GM18909 (cell line): ENCODE measurements at regions not wholly inside any gene's neighbourhood (a gene's known extent, or its start where the extent isn't known, plus 50 kb on each side); places are given as distances from the start of the nearest gene placed in this dataset.

ENCODE experiments used
- ATAC-seq: cut with Tn5 transposase; IDR thresholded peaks from one replicate; pipeline ENCODE4 v1.9.1; 2021; ENCODE audit warnings: mild to moderate bottlenecking; ENCODE audit not compliant: unreplicated experiment, poor library complexity

- ATAC-seq, result no peak
These were observed 1198.5 kb downstream of the EFNB2 start for GRCh38 chr13:105336706-105337576.

GRCh38 chr13:105334211-105334610, 1201.3 kb downstream of the EFNB2 start:
- ATAC-seq, result no peak

GRCh38 chr13:105333416-105333815, 1202.0 kb downstream of the EFNB2 start:
- no peak for ATAC-seq

DNA sequence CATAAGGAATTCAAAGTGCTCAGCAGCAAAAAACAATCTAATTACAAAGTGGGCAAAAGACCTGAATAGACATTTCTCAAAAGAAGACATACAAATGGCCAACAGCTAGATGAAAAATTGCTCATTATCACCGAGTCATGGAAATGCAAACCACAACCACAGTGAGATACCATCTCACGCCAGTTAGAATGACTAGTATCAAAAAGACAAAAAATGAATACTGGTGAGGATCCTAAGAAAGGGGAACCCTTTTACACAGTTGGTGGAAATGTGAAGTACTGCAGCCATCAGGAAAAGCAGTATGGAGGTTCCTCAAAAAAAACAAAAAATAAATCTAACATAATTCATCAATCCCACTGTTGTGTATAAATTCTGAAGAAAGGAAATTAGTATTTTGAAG, 1206.1 kb downstream of the EFNB2 start:
- ATAC-seq, result no peak

DNA sequence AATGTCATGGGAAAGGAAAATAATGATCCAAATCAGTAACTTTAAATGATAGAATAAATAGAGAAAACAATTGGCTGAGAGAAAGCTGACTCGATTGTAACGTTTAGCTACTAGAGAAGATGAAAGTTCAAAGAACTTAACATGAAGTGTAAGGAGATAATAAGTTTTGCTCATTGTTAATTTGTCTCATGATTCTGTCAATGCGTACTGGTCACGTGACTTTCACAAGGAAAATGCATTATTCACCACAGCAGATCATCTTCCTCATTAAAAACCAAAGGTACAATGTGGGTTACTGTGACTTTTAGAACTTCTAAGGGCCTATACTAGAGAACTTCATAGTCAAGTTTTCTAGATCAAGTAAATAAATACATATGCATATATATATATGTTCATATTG, 1207.2 kb downstream of the EFNB2 start:
- ATAC-seq, result no peak

DNA sequence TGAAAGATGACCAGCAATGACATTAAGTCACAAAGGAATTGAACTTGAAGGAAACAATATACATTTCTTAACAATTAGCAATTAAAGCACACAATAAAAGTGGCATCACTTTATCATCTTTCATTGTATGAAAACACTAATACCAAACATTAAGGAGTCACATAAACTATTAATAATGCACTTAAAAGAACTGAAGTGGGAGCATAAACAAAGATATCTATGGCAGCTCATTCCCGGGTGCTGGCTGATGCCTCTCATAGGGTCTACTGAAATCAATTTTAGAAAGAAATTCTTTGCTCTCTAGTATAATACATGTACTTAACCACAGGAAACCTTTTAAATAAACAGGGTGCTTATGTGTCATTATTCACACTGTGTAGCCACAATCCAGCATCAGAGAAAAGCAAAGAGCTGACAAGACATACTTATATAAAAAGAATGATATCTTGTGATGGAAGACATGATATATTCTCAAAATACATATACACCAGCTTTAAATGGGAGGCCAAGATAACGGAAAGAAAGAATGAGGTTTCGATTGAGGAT, 1207.8 kb downstream of the EFNB2 start:
- no peak for ATAC-seq

- ATAC-seq, result no peak
These were observed 1215.6 kb downstream of the EFNB2 start for GRCh38 chr13:105319875-105320274.

GRCh38 chr13:105316731-105317130, 1218.7 kb downstream of the EFNB2 start:
- no peak for ATAC-seq

GRCh38 chr13:105312906-105313305, 1222.6 kb downstream of the EFNB2 start:
- ATAC-seq, result no peak

- ATAC-seq, result no peak
These were observed 1224.4 kb downstream of the EFNB2 start for GRCh38 chr13:105311094-105311493.

DNA sequence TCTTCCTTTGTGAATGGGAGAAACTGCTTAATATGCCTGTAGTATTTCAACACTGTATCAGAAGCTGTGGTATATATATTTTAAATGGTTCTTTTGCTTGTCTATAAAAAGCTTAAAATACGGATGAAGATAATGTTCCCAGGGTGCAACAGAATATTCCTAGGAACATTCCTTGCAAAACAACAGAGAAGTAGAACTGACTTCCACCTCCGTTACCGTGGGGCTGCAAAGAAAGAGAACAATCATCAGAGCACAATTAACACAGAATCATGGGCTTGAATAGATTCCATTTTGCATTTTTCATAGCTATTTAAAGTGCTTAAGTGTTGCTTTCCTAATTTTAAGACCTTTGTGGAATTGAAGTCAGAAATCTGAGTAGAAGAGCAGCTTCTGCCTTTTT, 1227.7 kb downstream of the EFNB2 start:
- ATAC-seq, result no peak

DNA sequence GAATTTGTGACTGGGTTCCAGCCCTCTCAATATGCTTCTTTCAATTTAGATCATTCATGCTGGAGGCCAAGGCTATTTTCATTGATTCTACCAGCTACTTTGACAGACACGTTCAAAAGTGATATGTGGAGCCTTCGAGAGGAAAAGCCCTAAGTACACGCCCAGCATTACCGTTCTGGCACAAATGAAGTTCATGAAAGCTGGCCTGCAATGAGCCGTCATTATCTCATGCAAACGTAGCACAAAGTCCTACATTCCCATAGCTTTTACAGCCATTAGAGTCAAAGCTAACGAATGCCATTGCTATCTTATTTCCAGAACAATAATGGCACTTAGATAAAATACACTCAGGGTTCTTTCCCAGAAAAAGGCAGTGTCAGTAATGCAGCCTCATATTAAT, 1237.6 kb downstream of the EFNB2 start:
- no peak for ATAC-seq

- ATAC-seq, result no peak
These were observed 1243.5 kb downstream of the EFNB2 start for GRCh38 chr13:105291987-105292386.

GRCh38 chr13:105290596-105290995, 1244.9 kb downstream of the EFNB2 start:
- no peak for ATAC-seq

- no peak for ATAC-seq
These were observed 1249.9 kb downstream of the EFNB2 start for GRCh38 chr13:105285526-105285925.

GRCh38 chr13:105282406-105283285, 1252.8 kb downstream of the EFNB2 start:
- ATAC-seq, result no peak

DNA sequence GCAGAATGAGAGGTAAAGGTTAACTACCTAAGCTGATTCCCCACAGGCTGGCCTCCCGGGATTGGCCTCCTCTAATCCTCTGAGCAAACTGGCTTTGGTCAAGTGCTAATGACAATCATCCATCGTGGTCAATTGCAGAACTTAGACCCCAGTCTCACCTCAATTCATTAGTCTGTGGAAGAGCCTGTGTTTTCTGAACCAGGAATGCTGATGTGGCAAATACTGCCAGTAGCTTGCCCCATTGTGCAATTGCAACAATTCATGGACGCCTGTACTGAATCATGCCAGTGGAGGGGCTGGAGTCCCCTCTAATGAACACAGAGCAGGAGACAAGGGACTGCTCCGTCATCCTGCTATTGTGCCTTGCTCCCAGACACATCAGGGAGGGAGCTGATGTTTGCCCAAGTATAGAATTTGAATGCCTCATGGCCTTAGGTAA, 1256.5 kb downstream of the EFNB2 start:
- ATAC-seq, result no peak

DNA sequence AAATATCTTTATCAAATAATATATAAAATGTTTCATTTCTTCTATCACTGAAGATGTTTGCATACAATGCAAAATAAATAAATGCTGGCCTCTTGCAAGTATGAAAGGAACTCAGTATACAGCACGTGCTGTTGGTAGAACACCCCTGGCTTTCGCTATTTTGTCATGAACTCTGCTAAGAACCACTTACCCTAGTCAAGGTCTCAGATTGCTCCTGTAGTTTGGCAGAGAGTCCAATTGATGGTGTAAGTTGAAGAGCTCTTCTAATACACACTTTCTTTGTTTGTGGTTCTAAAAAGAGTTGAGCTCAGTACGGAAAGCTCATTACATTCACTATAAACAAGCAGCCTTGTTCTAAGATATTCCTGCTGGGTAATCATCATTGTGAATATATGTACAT, 1258.9 kb downstream of the EFNB2 start:
- ATAC-seq, result no peak

GRCh38 chr13:105273665-105274222, 1261.7 kb downstream of the EFNB2 start:
- no peak for ATAC-seq
